ENCODE measurements at regions not wholly inside any gene's neighbourhood (a gene's known extent, or its start where the extent isn't known, plus 50 kb on each side); places are given as distances from the start of the nearest gene placed in this dataset.

- TF ChIP-seq GLMP (CRISPR knock-in tag; IDR thresholded peaks at IDR 0.05; ENCODE audit: borderline replicate concordance), result no peak
- no peak for TF ChIP-seq ZFY (CRISPR knock-in tag; IDR thresholded peaks at IDR 0.05)
- TF ChIP-seq ZXDC (CRISPR knock-in tag; IDR thresholded peaks at IDR 0.05), result no peak
- no peak for TF ChIP-seq FOXO4 (CRISPR knock-in tag; conservative IDR thresholded peaks at IDR 0.05)
- TF ChIP-seq HOXD1 (CRISPR knock-in tag; IDR thresholded peaks at IDR 0.05), result no peak
- TF ChIP-seq IRX3 (CRISPR knock-in tag; IDR thresholded peaks at IDR 0.05; ENCODE audit: borderline replicate concordance, low read depth), result no peak
Measured at GRCh38 chr9:115301581-115301980, 183.6 kb upstream of the TNC start (continued).

DNA sequence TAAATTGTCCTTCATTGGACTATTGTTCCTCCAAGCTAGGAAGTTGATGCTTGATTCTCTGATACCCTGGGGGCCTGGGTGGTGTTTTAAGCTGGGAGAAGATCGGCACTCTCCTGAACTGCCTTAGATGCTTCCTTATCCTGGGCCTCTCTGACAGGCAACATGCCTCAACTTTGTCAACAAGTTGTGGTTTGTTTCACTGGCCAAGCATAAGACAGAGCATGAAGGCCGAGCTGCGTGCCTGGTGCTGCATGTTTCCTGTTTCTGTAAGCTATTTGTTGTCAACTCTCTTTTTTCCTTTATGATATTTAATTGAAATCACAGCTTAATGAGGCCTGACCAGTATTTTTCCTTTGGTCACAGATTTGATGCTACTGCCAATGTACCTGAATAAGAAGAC, 187.6 kb upstream of the TNC start:
- no peak for DNase-seq (ENCODE audit: low spot score)
- Histone ChIP-seq H4K20me1 (ENCODE audit: insufficient read depth, low read length) (no peaks in the 10 kb centered on the region), H3K36me3 (replicated peaks in 1 of 2; ENCODE audit: control insufficient read depth in 1 of 2, insufficient read depth in 2 of 2, low read length in 2 of 2) (no peaks in the 10 kb centered on the region), H3K4me2 (ENCODE audit: low read depth, low read length) (no peak overlapping the region), H2AFZ (ENCODE audit: low read length) (no peak overlapping the region), H3K9ac (ENCODE audit: insufficient read depth, low read depth, low read length) (no peak overlapping the region), H3K4me3 (replicated peaks in 1 of 3; ENCODE audit: insufficient read depth in 1 of 3, low read depth in 2 of 3, low read length in 3 of 3) (no peak overlapping the region), H3K9me3 (ENCODE audit: low read length) (no peaks in the 10 kb centered on the region), H3K79me2 (ENCODE audit: insufficient read depth, low read length) (no peaks in the 10 kb centered on the region), H3K27me3 (ENCODE audit: control insufficient read depth in 1 of 2, insufficient read depth in 2 of 2, low read length in 2 of 2) (no peaks in the 10 kb centered on the region), H3K27ac (ENCODE audit: extremely low read length, insufficient read depth, low read length) (no peak overlapping the region), H3K4me1 (ENCODE audit: insufficient read depth, low read length) (no peaks in the 10 kb centered on the region)
- FAIRE-seq, result no peak
- in situ Hi-C loops (cut with HindIII; ENCODE audit: extremely low pct_ligation_motif_present, low pct_unique_long_range_greater_than_20kb), result no loop called here
- intact Hi-C loops (cut with micrococcal nuclease; ENCODE audit: unreplicated experiment), result no loop called here
- ChIA-PET POLR2A (no interaction called here), CTCF (ENCODE audit: low intra/inter-chr PET ratio, low total read pairs) (no interaction called here)
- BruUV-seq (replicated peaks), result no TSS peak
- 0% methylated on average over 3 of the region's 3 CpGs for WGBS (ENCODE audit: low lambda C conversion rate)
- ATAC-seq, result no peak
- no peak for TF ChIP-seq GABPB1 (CRISPR knock-in tag; IDR thresholded peaks at IDR 0.05)
- TF ChIP-seq ZNF782 (CRISPR knock-in tag; IDR thresholded peaks at IDR 0.05; ENCODE audit: borderline replicate concordance), result no peak
- TF ChIP-seq ZEB1 (IDR thresholded peaks at IDR 0.05; ENCODE audit: insufficient replicate concordance, low read depth), result no peak
- TF ChIP-seq, protein P1, sequence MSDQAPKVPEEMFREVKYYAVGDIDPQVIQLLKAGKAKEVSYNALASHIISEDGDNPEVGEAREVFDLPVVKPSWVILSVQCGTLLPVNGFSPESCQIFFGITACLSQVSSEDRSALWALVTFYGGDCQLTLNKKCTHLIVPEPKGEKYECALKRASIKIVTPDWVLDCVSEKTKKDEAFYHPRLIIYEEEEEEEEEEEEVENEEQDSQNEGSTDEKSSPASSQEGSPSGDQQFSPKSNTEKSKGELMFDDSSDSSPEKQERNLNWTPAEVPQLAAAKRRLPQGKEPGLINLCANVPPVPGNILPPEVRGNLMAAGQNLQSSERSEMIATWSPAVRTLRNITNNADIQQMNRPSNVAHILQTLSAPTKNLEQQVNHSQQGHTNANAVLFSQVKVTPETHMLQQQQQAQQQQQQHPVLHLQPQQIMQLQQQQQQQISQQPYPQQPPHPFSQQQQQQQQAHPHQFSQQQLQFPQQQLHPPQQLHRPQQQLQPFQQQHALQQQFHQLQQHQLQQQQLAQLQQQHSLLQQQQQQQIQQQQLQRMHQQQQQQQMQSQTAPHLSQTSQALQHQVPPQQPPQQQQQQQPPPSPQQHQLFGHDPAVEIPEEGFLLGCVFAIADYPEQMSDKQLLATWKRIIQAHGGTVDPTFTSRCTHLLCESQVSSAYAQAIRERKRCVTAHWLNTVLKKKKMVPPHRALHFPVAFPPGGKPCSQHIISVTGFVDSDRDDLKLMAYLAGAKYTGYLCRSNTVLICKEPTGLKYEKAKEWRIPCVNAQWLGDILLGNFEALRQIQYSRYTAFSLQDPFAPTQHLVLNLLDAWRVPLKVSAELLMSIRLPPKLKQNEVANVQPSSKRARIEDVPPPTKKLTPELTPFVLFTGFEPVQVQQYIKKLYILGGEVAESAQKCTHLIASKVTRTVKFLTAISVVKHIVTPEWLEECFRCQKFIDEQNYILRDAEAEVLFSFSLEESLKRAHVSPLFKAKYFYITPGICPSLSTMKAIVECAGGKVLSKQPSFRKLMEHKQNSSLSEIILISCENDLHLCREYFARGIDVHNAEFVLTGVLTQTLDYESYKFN (CRISPR knock-in tag; conservative IDR thresholded peaks at IDR 0.05), result no peak
- TF ChIP-seq HOXA5 (CRISPR knock-in tag; IDR thresholded peaks at IDR 0.05), result no peak
- TF ChIP-seq ZFX (CRISPR knock-in tag; IDR thresholded peaks at IDR 0.05; ENCODE audit: low read depth), result no peak
- TF ChIP-seq KDM3A (CRISPR knock-in tag; IDR thresholded peaks at IDR 0.05; ENCODE audit: low read depth), result no peak
- TF ChIP-seq ZZZ3 (CRISPR knock-in tag; IDR thresholded peaks at IDR 0.05; ENCODE audit: borderline replicate concordance), result no peak
- TF ChIP-seq ZNF567 (CRISPR knock-in tag; IDR thresholded peaks at IDR 0.05; ENCODE audit: borderline replicate concordance), result no peak
- TF ChIP-seq FOSL2 (CRISPR knock-in tag; IDR thresholded peaks at IDR 0.05), result no peak
- no peak for TF ChIP-seq ZNF547 (CRISPR knock-in tag; IDR thresholded peaks at IDR 0.05)
